ENCODE measurements at regions not wholly inside any gene's neighbourhood (a gene's known extent, or its start where the extent isn't known, plus 50 kb on each side); places are given as distances from the start of the nearest gene placed in this dataset.
A peak's percentile ranks its signal among the peaks of the same experiment; 100 is the strongest.

- H3K36me3 ChIP-seq (ENCODE audit: control insufficient read depth in 1 of 2, insufficient read depth in 2 of 2, low read length in 1 of 2), result no peaks in the 10 kb centered on the region
- intact Hi-C loops (cut with DNase I), result loop anchor here in 1 of 2 donors (5.0 kb wide), 1 partner anchor 40 kb away; no protein-coding TSS in a partner anchor
- no peak for ATAC-seq (ENCODE audit: low FRiP score)
- H3K9me3 ChIP-seq (ENCODE audit: control insufficient read depth, low read length), result no peaks in the 10 kb centered on the region
- no peak overlapping the region for H3K27ac ChIP-seq (ENCODE audit: low read depth in 1 of 2, low read length in 2 of 2)
- WGBS, 2 donors, result 59 to 60% methylated on average over 5 of the region's 5 CpGs
- H3K27me3 ChIP-seq (ENCODE audit: control insufficient read depth in 1 of 2, insufficient read depth in 2 of 2, low read length in 1 of 2), result no peaks in the 10 kb centered on the region
- no peak for DNase-seq
- H3K4me1 ChIP-seq (ENCODE audit: control insufficient read depth in 1 of 2, insufficient read depth in 2 of 2, low read length in 2 of 2), result no peaks in the 10 kb centered on the region
- H3K4me3 ChIP-seq (ENCODE audit: low read length in 2 of 2), result no peak overlapping the region
Observed at GRCh38 chr17:63337579-63337978, 108.5 kb downstream of the CYB561 start.

DNA sequence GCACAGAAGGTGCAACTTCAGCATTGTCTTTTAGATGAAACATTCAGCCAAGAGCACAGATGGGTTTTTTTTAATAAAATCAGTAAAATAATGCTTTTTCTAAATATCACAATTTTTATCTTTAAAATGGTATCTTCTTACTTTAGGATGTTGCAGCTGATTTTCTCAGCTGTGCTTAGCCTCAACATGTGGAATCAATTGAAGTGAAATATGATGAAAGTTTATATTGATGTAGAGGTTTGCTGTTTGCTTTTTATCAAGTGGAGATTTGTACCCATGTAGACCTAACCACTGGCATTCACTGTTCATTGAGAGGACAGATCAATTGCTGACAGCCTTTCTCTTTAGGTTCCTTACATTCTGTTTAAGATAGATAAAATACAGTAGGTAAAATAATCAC, 107.8 kb downstream of the CYB561 start:
- no peak for ATAC-seq (ENCODE audit: low FRiP score)
- H3K4me3 ChIP-seq (ENCODE audit: low read length in 2 of 2), result no peak overlapping the region

GRCh38 chr17:63341276-63341675, 104.8 kb downstream of the CYB561 start:
- intact Hi-C loops (cut with DNase I), result no loop called here
- 89% methylated on average over 3 of the region's 3 CpGs for WGBS, 2 donors

More for the DNA sequence above, 107.8 kb downstream of the CYB561 start:
- Histone ChIP-seq H3K36me3 (ENCODE audit: control insufficient read depth in 1 of 2, insufficient read depth in 2 of 2, low read length in 1 of 2) (no peaks in the 10 kb centered on the region), H3K27me3 (ENCODE audit: control insufficient read depth in 1 of 2, insufficient read depth in 2 of 2, low read length in 1 of 2) (no peaks in the 10 kb centered on the region), H3K9me3 (ENCODE audit: control insufficient read depth, low read length) (no peaks in the 10 kb centered on the region), H3K27ac (ENCODE audit: low read depth in 1 of 2, low read length in 2 of 2) (no peak overlapping the region), H3K4me1 (ENCODE audit: control insufficient read depth in 1 of 2, insufficient read depth in 2 of 2, low read length in 2 of 2) (no peaks in the 10 kb centered on the region)
- intact Hi-C loops (cut with DNase I), result loop anchor here in 1 of 2 donors (5.0 kb wide), 1 partner anchor 41 kb away; no protein-coding TSS in a partner anchor
- no peak for DNase-seq

GRCh38 chr17:63344383-63344782, 101.7 kb downstream of the CYB561 start:
- no peaks in the 10 kb centered on the region for H3K4me1 ChIP-seq (ENCODE audit: control insufficient read depth in 1 of 2, insufficient read depth in 2 of 2, low read length in 2 of 2)
- no peaks in the 10 kb centered on the region for H3K27me3 ChIP-seq (ENCODE audit: control insufficient read depth in 1 of 2, insufficient read depth in 2 of 2, low read length in 1 of 2)
- H3K27ac ChIP-seq (ENCODE audit: low read depth in 1 of 2, low read length in 2 of 2), result no peak overlapping the region
- H3K9me3 ChIP-seq (ENCODE audit: control insufficient read depth, low read length), result no peaks in the 10 kb centered on the region
- 92 to 95% methylated on average over 1 of the region's 1 CpG for WGBS, 2 donors
- ATAC-seq (ENCODE audit: low FRiP score), result no peak
- no peak overlapping the region for H3K4me3 ChIP-seq (ENCODE audit: low read length in 2 of 2)
- intact Hi-C loops (cut with DNase I), result no loop called here
- H3K36me3 ChIP-seq (ENCODE audit: control insufficient read depth in 1 of 2, insufficient read depth in 2 of 2, low read length in 1 of 2), result peaks cover 0 to 3% of the 10 kb centered on the region in 2 donors
- DNase-seq, result no peak

More at GRCh38 chr17:63341276-63341675, 104.8 kb downstream of the CYB561 start:
- DNase-seq (no peak), ATAC-seq (ENCODE audit: low FRiP score) (no peak)
- no peaks in the 10 kb centered on the region for H3K36me3 ChIP-seq (ENCODE audit: control insufficient read depth in 1 of 2, insufficient read depth in 2 of 2, low read length in 1 of 2)
- no peaks in the 10 kb centered on the region for H3K9me3 ChIP-seq (ENCODE audit: control insufficient read depth, low read length)
- H3K27ac ChIP-seq (ENCODE audit: low read depth in 1 of 2, low read length in 2 of 2), result no peak overlapping the region
- H3K4me1 ChIP-seq (ENCODE audit: control insufficient read depth in 1 of 2, insufficient read depth in 2 of 2, low read length in 2 of 2), result no peaks in the 10 kb centered on the region
- H3K27me3 ChIP-seq (ENCODE audit: control insufficient read depth in 1 of 2, insufficient read depth in 2 of 2, low read length in 1 of 2), result no peaks in the 10 kb centered on the region
- H3K4me3 ChIP-seq (ENCODE audit: low read length in 2 of 2), result no peak overlapping the region

DNA sequence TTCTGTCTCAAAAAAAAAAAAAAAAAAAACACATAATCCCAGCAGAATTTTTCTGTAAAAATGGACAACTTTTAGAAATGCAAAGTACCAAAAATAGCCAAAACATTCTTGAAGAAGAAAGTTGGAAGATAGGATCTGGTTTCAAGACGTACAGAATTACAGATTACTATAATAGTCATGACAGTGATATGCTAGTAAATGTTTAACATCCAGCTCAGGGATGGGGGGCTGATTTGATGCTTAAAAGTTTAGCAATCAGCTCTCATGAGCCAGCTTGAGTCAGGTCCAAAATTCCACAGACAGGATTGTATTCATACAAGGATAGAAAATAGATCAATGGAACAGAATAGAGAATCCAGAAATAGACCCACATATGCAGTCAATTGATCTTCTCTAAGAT, 100.5 kb downstream of the CYB561 start:
- peaks cover 3% of the 10 kb centered on the region in 2 donors for H3K4me1 ChIP-seq (ENCODE audit: control insufficient read depth in 1 of 2, insufficient read depth in 2 of 2, low read length in 2 of 2)
- H3K27me3 ChIP-seq (ENCODE audit: control insufficient read depth in 1 of 2, insufficient read depth in 2 of 2, low read length in 1 of 2), result no peaks in the 10 kb centered on the region
- ATAC-seq (ENCODE audit: low FRiP score) (no peak), DNase-seq (no peak)
- intact Hi-C loops (cut with DNase I), result no loop called here
- no peak overlapping the region for H3K4me3 ChIP-seq (ENCODE audit: low read length in 2 of 2)
- no peak overlapping the region for H3K27ac ChIP-seq (ENCODE audit: low read depth in 1 of 2, low read length in 2 of 2)
- no peaks in the 10 kb centered on the region for H3K9me3 ChIP-seq (ENCODE audit: control insufficient read depth, low read length)
- H3K36me3 ChIP-seq (ENCODE audit: control insufficient read depth in 1 of 2, insufficient read depth in 2 of 2, low read length in 1 of 2), result peaks cover 0 to 3% of the 10 kb centered on the region in 2 donors
- WGBS, 2 donors, result 37 to 39% methylated on average over 1 of the region's 1 CpG

- 88 to 89% methylated on average over 2 of the region's 2 CpGs for WGBS, 2 donors
- DNase-seq, result no peak
- intact Hi-C loops (cut with DNase I), result no loop called here
Observed at GRCh38 chr17:63347475-63347874, 98.6 kb downstream of the CYB561 start.

DNA sequence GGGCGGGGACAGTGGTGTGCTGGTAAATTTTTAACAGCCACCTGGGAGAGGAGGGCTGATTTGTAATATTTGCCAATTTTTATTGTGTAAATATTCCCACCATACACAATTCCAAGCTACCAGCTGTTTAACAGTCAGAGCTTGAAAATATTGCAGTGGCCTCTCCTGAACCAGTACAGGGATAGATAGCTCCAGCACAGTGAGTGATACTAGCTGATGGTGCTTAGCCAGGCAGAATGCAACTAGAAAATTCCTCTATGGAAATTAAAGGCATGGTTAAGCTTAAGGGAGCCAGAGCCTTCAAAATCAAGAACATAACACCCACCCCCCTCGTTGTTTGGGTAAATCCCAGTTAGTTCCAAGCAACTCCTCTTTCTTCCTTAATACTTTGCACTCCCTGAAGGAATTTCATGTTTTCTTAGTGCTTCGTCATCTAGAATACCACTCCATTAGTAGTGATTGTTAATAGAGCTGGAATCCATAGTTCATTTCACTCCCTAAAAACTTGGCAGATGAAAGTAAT, 96.6 kb downstream of the CYB561 start:
- Histone ChIP-seq H3K4me3 (ENCODE audit: low read length in 2 of 2) (no peak overlapping the region), H3K27ac (ENCODE audit: low read depth in 1 of 2, low read length in 2 of 2) (peak overlapping the region in 1 of 2 donors; percentile 44), H3K4me1 (ENCODE audit: control insufficient read depth in 1 of 2, insufficient read depth in 2 of 2, low read length in 2 of 2) (peaks cover 3 to 7% of the 10 kb centered on the region in 2 donors)

More at GRCh38 chr17:63347475-63347874, 98.6 kb downstream of the CYB561 start:
- H3K27me3 ChIP-seq (ENCODE audit: control insufficient read depth in 1 of 2, insufficient read depth in 2 of 2, low read length in 1 of 2), result no peaks in the 10 kb centered on the region
- H3K36me3 ChIP-seq (ENCODE audit: control insufficient read depth in 1 of 2, insufficient read depth in 2 of 2, low read length in 1 of 2), result peaks cover 0 to 3% of the 10 kb centered on the region in 2 donors
- peaks cover 3% of the 10 kb centered on the region in 2 donors for H3K4me1 ChIP-seq (ENCODE audit: control insufficient read depth in 1 of 2, insufficient read depth in 2 of 2, low read length in 2 of 2)
- no peak overlapping the region for H3K27ac ChIP-seq (ENCODE audit: low read depth in 1 of 2, low read length in 2 of 2)
- no peak overlapping the region for H3K4me3 ChIP-seq (ENCODE audit: low read length in 2 of 2)
- no peak for ATAC-seq (ENCODE audit: low FRiP score)
- no peaks in the 10 kb centered on the region for H3K9me3 ChIP-seq (ENCODE audit: control insufficient read depth, low read length)

DNA sequence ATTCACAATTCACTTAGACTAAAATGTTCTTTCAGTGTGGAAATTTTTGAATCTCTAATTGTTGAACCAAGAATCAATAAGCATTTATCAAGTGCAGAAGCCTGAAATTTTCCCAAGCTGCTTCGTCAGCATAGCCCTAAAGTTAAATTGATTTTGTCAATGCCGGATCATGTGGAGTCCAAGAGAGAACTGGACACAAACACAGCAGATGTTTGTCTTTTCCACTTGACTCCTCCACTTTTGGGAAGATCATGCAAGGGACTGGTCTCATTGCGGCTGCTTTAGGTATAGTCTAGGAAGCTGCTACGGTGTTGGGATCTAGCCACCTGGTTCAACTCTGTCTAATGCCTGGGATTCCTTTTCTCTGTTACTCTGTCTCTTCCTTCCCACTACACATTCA, 95.7 kb downstream of the CYB561 start:
- no peak overlapping the region for H3K27ac ChIP-seq (ENCODE audit: low read depth in 1 of 2, low read length in 2 of 2)
- H3K27me3 ChIP-seq (ENCODE audit: control insufficient read depth in 1 of 2, insufficient read depth in 2 of 2, low read length in 1 of 2), result no peaks in the 10 kb centered on the region
- DNase-seq, result no peak
- WGBS, 2 donors, result 96 to 97% methylated on average over 4 of the region's 4 CpGs
- intact Hi-C loops (cut with DNase I), result no loop called here
- H3K36me3 ChIP-seq (ENCODE audit: control insufficient read depth in 1 of 2, insufficient read depth in 2 of 2, low read length in 1 of 2), result peaks cover 0 to 3% of the 10 kb centered on the region in 2 donors
- no peak for ATAC-seq (ENCODE audit: low FRiP score)
- no peak overlapping the region for H3K4me3 ChIP-seq (ENCODE audit: low read length in 2 of 2)
- no peaks in the 10 kb centered on the region for H3K9me3 ChIP-seq (ENCODE audit: control insufficient read depth, low read length)
- peaks cover 3 to 7% of the 10 kb centered on the region in 2 donors for H3K4me1 ChIP-seq (ENCODE audit: control insufficient read depth in 1 of 2, insufficient read depth in 2 of 2, low read length in 2 of 2)

More for the DNA sequence above, 96.6 kb downstream of the CYB561 start:
- intact Hi-C loops (cut with DNase I), result no loop called here
- WGBS, 2 donors, result 40 to 50% methylated on average over 3 of the region's 3 CpGs
- DNase-seq (no peak), ATAC-seq (ENCODE audit: low FRiP score) (no peak)
- Histone ChIP-seq H3K27me3 (ENCODE audit: control insufficient read depth in 1 of 2, insufficient read depth in 2 of 2, low read length in 1 of 2) (no peaks in the 10 kb centered on the region), H3K9me3 (ENCODE audit: control insufficient read depth, low read length) (no peaks in the 10 kb centered on the region), H3K36me3 (ENCODE audit: control insufficient read depth in 1 of 2, insufficient read depth in 2 of 2, low read length in 1 of 2) (peaks cover 0 to 3% of the 10 kb centered on the region in 2 donors)

DNA sequence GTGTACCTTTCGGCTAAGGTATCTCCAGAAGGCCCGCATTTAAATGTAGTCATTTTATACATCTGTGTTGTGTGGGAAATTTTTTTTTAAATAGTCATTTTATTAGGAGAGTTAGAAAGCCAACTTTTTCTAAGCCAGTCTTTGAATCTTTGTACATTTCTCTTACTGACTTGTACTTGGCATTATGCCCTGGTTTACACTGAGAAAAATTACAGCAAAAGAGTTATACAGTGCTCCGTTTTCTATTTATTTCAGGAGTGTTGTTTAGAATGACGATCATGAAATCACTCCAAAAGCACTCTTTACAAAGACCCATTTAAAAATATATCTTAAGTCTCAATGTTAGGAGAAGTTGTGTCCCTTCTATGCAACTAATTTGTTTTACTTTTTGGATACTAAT, 91.8 kb downstream of the CYB561 start:
- ATAC-seq (ENCODE audit: low FRiP score) (no peak), DNase-seq (no peak)
- H3K4me1 ChIP-seq (ENCODE audit: control insufficient read depth in 1 of 2, insufficient read depth in 2 of 2, low read length in 2 of 2), result peaks cover 8 to 19% of the 10 kb centered on the region in 2 donors
- H3K27ac ChIP-seq (ENCODE audit: low read depth in 1 of 2, low read length in 2 of 2), result peak overlapping the region in 1 of 2 donors; percentile 57
- no peaks in the 10 kb centered on the region for H3K27me3 ChIP-seq (ENCODE audit: control insufficient read depth in 1 of 2, insufficient read depth in 2 of 2, low read length in 1 of 2)
- intact Hi-C loops (cut with DNase I), result no loop called here
- 16 to 18% methylated on average over 4 of the region's 4 CpGs for WGBS, 2 donors
- H3K4me3 ChIP-seq (ENCODE audit: low read length in 2 of 2), result no peak overlapping the region
- H3K9me3 ChIP-seq (ENCODE audit: control insufficient read depth, low read length), result no peaks in the 10 kb centered on the region
- H3K36me3 ChIP-seq (ENCODE audit: control insufficient read depth in 1 of 2, insufficient read depth in 2 of 2, low read length in 1 of 2), result no peaks in the 10 kb centered on the region
